NB4 (cell line): ENCODE measurements at regions not wholly inside any gene's neighbourhood (a gene's known extent, or its start where the extent isn't known, plus 50 kb on each side); places are given as distances from the start of the nearest gene placed in this dataset.

ENCODE experiments used
- CTCF ChIP-seq: IDR thresholded peaks from one replicate; pipeline ENCODE4 v1.5.1; 2012; ENCODE audit warnings: low read depth, low read length
- MYC ChIP-seq: IDR thresholded peaks from 2 replicates; pipeline ENCODE4 v1.6.1; 2011; ENCODE audit warnings: low read depth, low read length
- POLR2A ChIP-seq: IDR thresholded peaks from 2 replicates; pipeline ENCODE4 v1.6.1; 2011; ENCODE audit warnings: mild to moderate bottlenecking; ENCODE audit not compliant: insufficient read length; ENCODE audit errors: extremely low read depth
- TF ChIP-seq, protein P1 (sequence below): IDR thresholded peaks from 2 replicates; pipeline ENCODE4 v1.6.1; 2011; ENCODE audit warnings: low read depth, low read length

- TF ChIP-seq CTCF (no peak), POLR2A (no peak), MYC (no peak)
- TF ChIP-seq, protein P1, sequence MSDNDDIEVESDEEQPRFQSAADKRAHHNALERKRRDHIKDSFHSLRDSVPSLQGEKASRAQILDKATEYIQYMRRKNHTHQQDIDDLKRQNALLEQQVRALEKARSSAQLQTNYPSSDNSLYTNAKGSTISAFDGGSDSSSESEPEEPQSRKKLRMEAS, result no peak
Measured at GRCh38 chr5:60376860-60377259, 323.1 kb downstream of the DEPDC1B start.
